CD4-positive, alpha-beta T cell treated with Interleukin-17A for 4 hours (primary cell): ENCODE measurements at regions not wholly inside any gene's neighbourhood (a gene's known extent, or its start where the extent isn't known, plus 50 kb on each side); places are given as distances from the start of the nearest gene placed in this dataset.
"Not testable (repeated sequence)": the region's sequence is repeated elsewhere in the genome, so short reads cannot be mapped to it uniquely, and the experiment has no call there.

Experiments
- DNase-seq: peaks from one replicate; pipeline ENCODE4 v3.0.0-alpha.2; 2020; ENCODE audit warnings: mixed read lengths

DNA sequence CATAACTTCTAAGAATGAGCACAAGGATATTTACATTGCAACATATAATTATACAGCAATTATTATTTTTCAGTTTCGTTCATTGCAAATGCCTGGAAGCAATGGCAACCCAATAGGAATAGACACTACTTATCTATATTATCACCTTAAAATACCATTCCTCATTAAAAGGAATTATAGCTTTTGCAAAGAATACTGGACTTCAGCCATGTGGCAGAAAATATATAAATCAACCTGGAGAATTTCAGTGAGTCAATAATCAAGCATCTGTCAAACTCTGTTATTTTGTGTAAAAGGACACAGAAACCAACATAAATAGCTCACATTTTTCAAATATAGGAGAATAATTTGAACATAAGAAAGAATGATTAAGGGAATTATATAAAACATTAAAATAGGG, 96.1 kb upstream of the SEMA3C start:
- DNase-seq: no peak

GRCh38 chr7:81014266-81014665, 95.4 kb upstream of the SEMA3C start:
- no peak for DNase-seq

DNA sequence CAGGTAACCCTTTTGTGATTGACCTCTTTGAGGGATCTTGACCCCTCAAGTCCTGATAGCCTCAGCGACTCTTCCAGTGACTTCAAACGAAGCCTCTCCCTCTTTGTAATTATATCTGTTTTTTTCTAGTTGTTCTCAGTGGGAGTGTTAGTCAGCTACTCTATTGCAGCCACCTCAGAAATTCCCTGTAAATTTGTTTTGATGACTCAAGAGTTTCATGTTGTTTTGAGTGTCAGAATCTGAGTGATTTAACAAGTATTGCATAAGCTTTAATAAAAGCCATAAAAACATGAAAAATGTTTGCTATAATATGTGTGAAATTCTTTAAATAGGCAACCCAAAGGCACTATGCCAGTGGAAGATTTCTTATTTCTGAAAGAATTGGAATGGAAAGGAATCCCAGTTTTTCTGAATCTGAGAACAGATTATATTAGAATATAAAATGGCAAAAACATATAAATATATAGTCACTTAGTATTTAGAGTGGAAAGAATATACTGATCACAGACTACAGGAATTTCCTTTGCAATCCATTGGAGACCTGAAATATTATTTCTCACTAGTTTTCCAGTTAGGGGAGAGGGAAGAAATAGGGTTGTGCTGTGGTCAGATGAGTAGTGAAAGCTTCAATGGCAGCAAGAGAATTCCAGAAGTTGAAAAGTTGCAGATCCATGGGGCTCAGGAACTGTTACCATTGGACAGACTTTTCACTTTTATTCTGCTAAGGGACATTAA, 94.4 kb upstream of the SEMA3C start:
- no peak for DNase-seq

- DNase-seq: no peak
Measured at GRCh38 chr7:81008901-81009300, 90.0 kb upstream of the SEMA3C start.

DNA sequence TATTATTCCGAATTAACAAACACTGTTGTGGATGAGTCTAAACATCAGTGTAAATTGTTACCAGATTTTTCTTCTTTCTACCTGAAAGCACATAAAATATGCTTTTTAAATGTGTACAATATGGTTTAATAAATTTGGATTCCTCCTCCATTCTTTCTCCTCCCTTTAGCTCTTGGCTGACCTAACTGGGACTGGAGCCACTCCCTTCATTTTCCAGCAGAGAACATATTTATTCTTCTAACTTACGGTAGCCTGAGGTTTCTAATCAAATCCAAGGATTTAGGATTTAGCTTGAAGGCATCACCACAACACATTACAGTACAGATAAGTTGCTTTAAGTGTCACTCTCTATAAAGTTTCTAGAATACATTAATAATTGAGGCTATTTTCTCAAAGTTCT, 88.2 kb upstream of the SEMA3C start:
- DNase-seq: no peak

GRCh38 chr7:81005254-81005653, 86.4 kb upstream of the SEMA3C start:
- DNase-seq: no peak

- no peak for DNase-seq
Measured at GRCh38 chr7:81004098-81004497, 85.2 kb upstream of the SEMA3C start.

GRCh38 chr7:81003326-81003725, 84.5 kb upstream of the SEMA3C start:
- DNase-seq: no peak

DNA sequence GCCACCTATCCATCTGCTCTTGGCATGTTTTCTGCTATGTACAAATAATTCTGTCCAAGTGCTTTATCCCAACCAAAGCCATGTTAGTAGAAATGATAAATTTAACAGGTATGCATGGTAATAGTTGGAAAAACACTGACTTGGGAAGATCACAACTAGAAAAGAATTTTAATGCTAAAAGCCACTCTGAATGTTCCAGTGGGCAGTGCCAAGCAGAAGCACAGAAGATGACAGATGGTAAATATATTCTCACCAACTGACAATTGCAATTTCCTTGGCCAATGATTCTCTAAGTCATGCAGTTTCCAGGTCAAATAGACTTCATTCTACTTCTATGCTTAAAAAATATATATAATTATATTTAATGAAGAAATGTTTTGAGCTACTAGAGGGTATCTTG, 83.6 kb upstream of the SEMA3C start:
- no peak for DNase-seq

DNA sequence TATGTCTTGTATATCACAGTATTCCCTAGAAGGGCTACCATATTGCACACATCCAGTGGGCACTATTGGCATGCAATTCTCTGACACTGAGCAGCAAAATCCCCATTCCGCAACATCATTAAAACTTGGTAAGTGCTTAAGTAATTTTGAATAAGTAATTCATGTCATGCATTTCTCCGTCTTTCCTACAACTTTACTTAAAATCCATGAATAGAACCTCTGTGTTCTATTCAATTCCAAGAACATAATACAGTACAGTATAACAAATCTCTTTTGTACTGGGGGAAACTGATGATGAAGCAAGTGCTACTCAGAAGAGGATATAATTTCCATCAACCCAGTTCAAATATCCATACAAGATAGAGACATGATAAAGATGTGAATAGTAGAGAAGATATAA, 80.9 kb upstream of the SEMA3C start:
- no peak for DNase-seq

DNA sequence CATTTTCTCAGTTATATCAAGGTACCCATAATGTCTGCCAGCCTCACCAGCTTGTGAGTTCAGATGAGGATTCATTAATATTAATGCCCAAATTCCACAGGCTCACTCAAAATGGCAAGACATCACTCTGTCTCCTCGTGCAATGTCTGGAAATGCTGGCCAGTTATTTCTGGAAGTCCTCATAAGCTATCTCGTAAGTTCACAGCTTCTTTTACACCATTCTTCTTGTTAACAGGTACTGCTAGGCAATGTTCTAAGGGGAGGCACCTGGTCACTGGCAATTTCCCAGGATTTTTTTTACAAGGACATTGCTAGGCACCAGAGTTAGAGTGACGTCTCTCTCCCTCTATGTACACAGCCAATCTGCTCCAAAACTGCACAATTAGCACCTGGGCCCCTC, 80.2 kb upstream of the SEMA3C start:
- DNase-seq: no peak

GRCh38 chr7:80997841-80998240, 79.0 kb upstream of the SEMA3C start:
- no peak for DNase-seq

DNA sequence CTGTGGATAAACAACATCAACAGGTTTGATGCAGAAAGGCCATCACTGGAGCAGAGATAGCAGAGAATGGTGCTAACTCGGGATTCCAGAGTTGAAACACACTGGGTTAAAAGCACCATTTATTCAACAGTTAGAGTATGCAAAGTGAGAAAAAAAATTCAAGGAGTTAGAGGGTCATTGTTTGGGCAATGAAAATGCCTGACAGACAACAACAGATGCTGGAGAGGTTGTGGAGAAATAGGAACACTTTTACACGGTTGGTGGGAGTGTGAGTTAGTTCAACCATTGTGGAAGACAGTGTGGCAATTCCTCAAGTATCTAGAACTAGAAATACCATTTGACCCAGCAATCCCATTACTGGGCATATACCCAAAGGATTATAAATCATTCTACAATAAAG, 77.4 kb upstream of the SEMA3C start:
- DNase-seq: not testable (repeated sequence)

DNA sequence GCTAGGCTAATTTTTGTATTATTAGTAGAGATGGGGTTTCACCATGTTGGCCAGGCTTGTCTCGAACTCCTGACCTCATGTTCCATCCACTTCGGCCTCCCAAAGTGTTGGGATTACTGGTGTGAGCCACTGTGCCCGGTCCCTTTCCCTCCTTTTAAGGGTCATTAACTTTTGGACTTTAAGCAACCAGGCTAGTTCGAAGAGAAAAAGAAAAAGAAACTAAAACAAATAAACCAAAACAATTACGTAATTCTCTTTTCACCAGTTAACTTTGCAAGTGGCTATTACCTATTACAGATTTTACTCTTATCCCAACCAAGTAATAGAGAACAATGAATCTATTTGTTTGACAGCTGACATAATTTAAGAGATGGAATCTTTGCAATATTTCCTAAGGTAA, 72.8 kb upstream of the SEMA3C start:
- DNase-seq: no peak

DNA sequence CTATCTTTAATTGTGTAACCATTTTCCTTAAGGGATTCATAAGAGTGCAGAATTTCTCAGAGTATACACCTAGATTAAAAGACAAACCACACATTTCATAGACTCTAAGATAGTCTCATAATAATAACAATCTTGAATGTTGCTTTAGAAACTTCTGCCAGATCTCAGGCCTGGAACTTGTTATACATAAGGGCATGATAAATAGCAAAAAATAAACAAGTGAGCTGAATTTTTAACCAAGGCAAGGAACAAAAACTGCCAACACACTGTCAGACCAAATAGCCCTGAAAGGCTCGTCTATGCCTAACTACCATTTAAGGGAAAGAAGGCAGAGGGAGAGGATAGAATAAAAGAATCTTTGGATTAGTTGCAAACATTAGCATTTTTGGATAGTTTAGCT, 65.8 kb upstream of the SEMA3C start:
- no peak for DNase-seq

DNA sequence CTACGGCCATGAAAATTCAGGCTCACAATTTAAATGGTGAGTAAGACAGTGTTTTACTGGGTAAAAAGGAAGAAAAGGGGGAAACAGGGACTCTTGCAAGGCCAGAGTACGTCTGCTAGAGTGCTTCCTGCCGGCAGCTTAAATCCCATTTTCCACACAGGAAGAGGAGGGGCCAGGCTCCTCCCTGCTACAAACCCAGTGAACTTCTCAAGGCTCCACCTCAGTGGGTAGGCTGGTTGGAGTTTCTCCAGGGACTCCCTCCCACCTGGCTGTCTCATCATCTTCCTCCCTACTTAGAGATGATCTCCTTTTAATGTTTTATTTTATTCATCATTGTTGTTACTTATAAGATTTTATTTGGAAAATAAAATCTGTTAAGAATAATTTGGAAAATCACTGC, 62.6 kb upstream of the SEMA3C start:
- DNase-seq: no peak

- no peak for DNase-seq
Measured at GRCh38 chr7:80977751-80978150, 58.9 kb upstream of the SEMA3C start.

DNA sequence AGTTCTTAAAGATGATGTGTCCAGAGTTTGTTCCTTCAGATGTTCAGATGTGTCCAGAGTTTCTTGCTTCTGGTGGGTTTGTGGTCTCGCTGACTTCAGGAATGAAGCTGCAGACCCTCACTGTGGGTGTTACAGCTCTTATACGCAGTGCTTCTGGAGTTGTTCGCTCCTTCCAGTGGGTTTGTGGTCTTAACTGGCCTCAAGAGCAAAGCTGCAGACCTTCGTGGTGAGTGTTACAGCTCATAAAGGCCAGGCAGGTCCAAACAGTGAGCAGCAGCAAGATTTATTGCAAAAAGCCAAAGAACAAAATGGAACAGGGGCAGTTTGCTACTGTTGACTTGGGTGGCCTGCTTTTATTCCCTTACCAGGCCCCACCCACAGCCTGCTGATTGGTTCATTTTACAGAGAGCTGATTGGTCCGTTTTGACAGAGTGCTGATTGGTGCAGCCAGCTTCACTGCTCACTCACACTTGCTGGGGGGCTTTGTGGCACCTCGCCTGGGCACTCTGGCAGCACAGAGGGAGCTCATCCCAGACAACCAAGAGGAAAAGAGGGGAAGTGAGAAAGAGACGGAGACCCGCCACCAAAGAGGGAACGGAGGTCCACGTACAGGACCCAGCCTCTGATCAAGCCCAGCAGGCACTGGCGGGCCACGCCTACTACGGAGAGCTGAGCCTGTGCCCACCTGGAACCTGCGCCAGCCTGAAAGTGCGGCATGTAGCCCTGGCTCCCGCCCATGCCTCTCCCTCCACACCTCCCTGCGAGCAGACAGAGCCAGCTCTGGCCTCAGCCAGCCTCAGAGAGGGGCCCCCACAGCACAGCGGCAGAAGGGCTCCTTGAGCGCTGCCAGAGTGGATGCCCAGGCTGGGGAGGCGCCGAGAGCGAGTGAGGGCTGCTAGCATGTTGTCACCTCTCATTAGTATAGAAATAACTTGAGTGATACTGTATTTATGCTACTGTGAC, 55.8 kb upstream of the SEMA3C start:
- no peak for DNase-seq

DNA sequence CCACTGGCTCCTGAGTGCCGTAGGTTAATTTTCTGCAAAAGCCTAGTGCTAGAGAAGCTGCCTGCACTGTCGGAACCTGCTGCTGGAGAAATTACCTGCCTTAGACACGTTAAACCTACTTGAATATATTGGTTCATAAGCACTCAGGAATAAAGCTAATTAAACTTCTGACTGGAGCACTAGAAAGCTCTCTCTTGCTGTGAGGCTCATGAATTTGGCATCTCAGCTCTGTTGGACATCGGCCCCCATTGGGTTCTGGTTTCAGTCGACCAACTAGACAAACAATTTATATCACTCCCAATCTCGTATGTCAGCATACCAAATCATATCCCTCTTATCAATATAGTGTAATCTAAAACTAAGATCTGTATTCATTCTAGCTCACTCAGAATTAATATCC, 52.4 kb upstream of the SEMA3C start:
- no peak for DNase-seq
